ES-I3 (cell line): ENCODE measurements at regions not wholly inside any gene's neighbourhood (a gene's known extent, or its start where the extent isn't known, plus 50 kb on each side); places are given as distances from the start of the nearest gene placed in this dataset.
A peak's percentile ranks its signal among the peaks of the same experiment; 100 is the strongest.

ENCODE experiments used
- H3K36me3 ChIP-seq: 2 replicates; pipeline ENCODE4 v1.6.1; 2013; ENCODE audit warnings: mild to moderate bottlenecking, low read length, control low read depth, moderate library complexity; ENCODE audit not compliant: insufficient read depth
- H3K4me1 ChIP-seq: 2 replicates; pipeline ENCODE4 v1.6.1; 2013; ENCODE audit warnings: mild to moderate bottlenecking, control low read depth, low read length; ENCODE audit not compliant: insufficient read depth
- H3K9ac ChIP-seq: 2 replicates; pipeline ENCODE4 v1.6.1; 2013; ENCODE audit warnings: low read depth, mild to moderate bottlenecking, low read length, moderate library complexity
- H3K9me3 ChIP-seq: 2 replicates; pipeline ENCODE4 v1.6.1; 2013; ENCODE audit warnings: mild to moderate bottlenecking, low read length, moderate library complexity; ENCODE audit not compliant: control insufficient read depth, insufficient read depth

DNA sequence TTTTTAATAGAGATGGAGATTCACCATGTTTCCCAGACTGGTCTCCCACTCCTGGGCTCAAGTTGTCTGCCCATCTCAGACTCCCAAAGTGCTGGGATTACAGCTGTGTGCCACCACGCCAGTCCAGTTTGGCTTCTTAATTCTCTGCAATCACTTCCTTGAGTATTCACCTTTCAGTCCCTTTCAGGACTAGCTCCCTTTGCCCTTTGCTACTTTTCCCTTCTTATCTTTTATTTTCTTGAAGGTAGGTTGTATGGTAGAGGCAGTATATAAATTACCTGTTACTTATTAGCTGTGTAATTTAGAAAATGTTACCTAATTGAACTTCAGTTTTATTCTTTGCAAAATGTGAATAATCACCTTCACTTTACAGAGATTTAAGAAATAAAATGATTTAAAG lies 285.8 kb downstream of the FGF9 start:
- Histone ChIP-seq H3K4me1 (no peaks in the 10 kb centered on the region), H3K9me3 (no peaks in the 10 kb centered on the region), H3K9ac (no peak overlapping the region), H3K36me3 (no peaks in the 10 kb centered on the region)

DNA sequence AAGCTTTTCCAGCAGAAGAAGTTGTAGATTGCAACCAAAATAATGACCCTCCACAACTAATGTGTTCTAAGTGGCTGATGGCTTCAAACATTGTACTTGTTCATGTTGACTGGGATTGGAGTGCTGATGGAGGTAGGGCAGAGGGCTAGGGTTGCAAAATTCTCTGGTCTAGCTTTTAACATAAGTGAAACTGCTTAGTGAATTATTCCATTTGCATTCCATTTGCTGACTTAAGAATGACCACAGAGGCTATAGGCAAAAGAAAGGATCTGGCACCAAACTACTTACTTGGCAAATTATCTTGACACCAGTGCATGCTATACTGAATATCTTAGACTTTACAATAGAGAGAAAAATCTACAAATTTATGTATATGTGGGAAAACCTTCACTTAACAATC lies 287.0 kb downstream of the FGF9 start:
- no peaks in the 10 kb centered on the region for H3K36me3 ChIP-seq
- H3K4me1 ChIP-seq: no peaks in the 10 kb centered on the region
- H3K9ac ChIP-seq: no peak overlapping the region
- no peaks in the 10 kb centered on the region for H3K9me3 ChIP-seq

GRCh38 chr13:21960108-21960507 lies 289.2 kb downstream of the FGF9 start:
- Histone ChIP-seq H3K9me3 (no peaks in the 10 kb centered on the region), H3K36me3 (no peaks in the 10 kb centered on the region), H3K9ac (no peak overlapping the region), H3K4me1 (no peaks in the 10 kb centered on the region)

DNA sequence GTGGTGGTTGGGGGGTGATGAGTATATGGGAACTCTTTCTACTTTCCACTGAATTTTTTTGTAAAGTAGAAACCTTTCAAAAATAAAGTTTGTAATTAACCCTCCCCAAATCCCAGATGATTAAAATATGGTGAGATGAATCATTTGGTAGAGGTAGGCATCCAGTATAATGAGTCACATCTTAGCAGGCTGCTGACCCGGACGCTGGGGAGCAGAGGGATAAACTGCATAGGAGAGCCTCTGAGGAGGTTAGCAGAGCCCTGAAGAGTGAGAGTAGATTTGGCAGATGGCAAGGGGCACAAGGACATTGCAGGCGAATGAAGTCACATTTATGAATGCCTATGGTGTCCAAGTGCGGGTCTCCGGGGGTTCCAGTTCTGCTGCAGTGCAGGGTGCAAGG lies 293.8 kb downstream of the FGF9 start:
- Histone ChIP-seq H3K9me3 (no peaks in the 10 kb centered on the region), H3K9ac (no peak overlapping the region), H3K36me3 (no peaks in the 10 kb centered on the region), H3K4me1 (no peaks in the 10 kb centered on the region; the same call in 1 of the 2 replicates)

GRCh38 chr13:21965095-21965494 lies 294.2 kb downstream of the FGF9 start:
- Histone ChIP-seq H3K9ac (no peak overlapping the region), H3K36me3 (no peaks in the 10 kb centered on the region), H3K4me1 (no peaks in the 10 kb centered on the region; the same call in 1 of the 2 replicates), H3K9me3 (no peaks in the 10 kb centered on the region)

DNA sequence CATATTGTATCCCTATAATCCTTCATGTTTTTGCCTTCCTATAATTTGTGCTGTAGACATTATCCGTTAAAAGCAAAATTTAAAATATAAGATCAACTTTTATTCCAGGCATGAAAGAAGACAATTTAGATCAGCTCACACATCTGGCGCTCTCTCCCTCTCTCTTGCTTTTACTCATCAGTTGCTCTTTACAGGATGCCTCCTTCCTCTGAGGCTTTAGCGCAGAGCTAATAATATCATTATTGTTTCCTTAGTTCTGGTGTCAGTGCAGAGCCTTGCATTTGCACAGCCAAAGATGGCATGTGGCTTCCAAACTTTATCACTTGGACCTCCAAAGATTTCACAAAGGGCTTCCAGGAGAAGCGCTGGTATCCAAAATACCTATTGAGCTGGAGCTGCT lies 295.1 kb downstream of the FGF9 start:
- H3K9ac ChIP-seq: no peak overlapping the region
- no peaks in the 10 kb centered on the region; the same call in 1 of the 2 replicates for H3K4me1 ChIP-seq
- H3K9me3 ChIP-seq: no peaks in the 10 kb centered on the region
- H3K36me3 ChIP-seq: no peaks in the 10 kb centered on the region

DNA sequence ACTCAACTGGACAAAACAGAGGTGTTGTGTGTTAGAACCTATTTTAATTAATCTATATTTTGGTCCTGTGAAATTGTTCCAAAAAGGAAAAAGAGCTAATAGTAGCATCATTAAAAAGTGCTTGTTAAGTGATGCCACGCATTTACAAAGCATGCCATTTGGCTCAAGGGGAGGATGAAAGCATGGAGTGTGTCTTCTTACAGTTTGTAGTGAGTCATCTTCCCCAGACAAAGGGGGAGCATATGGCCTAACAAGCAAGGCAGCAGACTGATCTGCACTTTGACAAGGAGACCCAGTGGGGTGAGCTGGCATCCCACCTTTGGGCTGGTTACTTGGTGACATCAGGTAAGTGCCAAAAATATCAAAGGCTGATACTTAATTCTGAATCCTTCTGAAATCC lies 297.0 kb downstream of the FGF9 start:
- no peaks in the 10 kb centered on the region for H3K36me3 ChIP-seq
- H3K9me3 ChIP-seq: no peaks in the 10 kb centered on the region
- H3K4me1 ChIP-seq: no peaks in the 10 kb centered on the region; the same call in 1 of the 2 replicates
- H3K9ac ChIP-seq: no peak overlapping the region

DNA sequence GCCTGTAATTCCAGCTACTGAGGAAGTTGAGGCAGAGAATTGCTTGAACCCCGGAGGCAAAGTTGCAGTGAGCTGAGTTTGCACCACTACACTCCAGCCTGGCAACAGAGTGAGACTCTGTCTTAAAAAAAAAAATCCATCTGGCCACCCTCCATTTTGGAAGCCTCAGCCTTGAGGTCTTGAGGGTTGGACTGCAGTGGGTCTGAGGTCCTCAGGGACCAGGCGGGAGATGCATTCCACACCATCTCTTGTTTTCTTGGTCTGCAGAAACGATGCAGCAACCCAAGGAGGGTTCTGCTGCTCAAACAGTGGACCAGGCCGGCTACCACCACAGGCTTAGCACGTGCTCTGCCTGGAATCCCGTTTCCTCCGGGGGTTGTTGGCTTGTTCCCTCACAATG lies 299.3 kb downstream of the FGF9 start:
- no peaks in the 10 kb centered on the region for H3K36me3 ChIP-seq
- no peaks in the 10 kb centered on the region; the same call in 1 of the 2 replicates for H3K4me1 ChIP-seq
- no peaks in the 10 kb centered on the region for H3K9me3 ChIP-seq
- no peak overlapping the region for H3K9ac ChIP-seq

DNA sequence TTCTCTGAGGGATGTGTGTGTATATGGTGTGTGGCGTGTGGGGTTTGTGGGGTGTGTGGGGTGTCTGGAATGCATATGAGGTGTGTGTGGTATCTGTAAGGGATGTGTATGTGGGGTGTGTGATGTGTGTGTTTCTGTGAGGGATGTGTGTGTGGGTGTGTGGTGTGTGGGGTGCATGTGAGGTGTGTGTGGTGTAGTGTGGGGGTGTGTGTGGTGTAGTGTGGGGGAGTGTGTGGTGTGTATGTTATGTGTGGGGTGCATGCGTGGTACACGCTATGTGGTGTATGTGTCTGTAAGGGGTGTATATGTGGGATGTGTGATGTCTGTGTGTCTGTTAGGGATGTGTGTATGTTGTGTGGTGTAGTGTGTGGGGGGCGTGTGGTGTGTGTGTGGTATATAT lies 300.0 kb downstream of the FGF9 start:
- Histone ChIP-seq H3K9ac (no peak overlapping the region), H3K36me3 (no peaks in the 10 kb centered on the region), H3K4me1 (no peaks in the 10 kb centered on the region; the same call in 1 of the 2 replicates), H3K9me3 (no peaks in the 10 kb centered on the region)

DNA sequence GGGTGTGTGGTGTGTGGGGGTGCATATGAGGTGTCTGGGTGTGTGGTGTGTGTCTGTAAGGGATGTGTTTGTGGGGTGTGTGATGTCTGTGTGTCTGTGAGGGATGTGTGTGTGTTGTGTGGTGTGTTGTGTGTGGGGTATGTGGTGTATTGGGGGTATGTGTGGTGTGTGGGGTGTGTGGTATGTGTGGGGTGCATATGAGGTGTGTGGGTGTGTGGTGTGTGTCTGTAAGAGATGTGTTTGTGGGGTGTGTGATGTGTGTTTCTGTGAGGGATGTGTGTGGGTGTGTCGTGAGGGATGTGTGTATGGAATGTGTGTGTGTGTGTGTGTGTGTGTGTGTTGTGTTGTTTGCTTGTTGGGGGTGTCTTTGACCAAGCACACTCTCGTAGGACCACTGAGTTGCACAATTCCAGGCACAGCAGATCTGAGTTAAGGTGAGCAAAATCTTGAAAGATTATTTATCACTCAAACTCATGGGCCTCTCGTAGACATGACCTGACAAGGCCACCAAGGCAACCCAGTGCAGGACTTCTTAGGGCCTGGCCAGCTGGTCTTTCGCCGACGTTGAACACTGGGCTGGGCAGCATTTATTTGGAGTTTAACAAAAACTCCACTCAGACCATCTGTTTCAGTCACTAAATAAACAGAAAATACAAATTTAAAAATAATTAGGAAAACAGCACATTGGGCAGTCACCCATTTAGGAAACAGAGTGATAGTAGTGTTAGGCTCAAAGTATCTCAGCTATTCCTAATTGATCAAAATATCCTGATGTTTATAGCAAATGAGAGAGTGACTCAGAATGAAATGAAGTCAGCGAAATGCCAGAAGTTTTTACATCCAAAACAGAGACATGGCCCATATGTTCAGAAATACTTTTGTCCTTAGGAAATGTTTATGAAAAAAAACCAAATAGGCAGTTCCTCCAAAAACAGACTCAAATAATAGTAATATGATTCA lies 301.1 kb downstream of the FGF9 start:
- Histone ChIP-seq H3K36me3 (no peaks in the 10 kb centered on the region), H3K4me1 (no peaks in the 10 kb centered on the region; the same call in 1 of the 2 replicates), H3K9me3 (no peaks in the 10 kb centered on the region), H3K9ac (no peak overlapping the region)

GRCh38 chr13:21973437-21974125 lies 302.7 kb downstream of the FGF9 start:
- no peaks in the 10 kb centered on the region for H3K36me3 ChIP-seq
- peak overlapping the region; percentile 35; the same call in 1 of the 2 replicates for H3K9ac ChIP-seq
- no peaks in the 10 kb centered on the region for H3K9me3 ChIP-seq
- no peaks in the 10 kb centered on the region for H3K4me1 ChIP-seq

GRCh38 chr13:21974741-21975140 lies 303.9 kb downstream of the FGF9 start:
- no peaks in the 10 kb centered on the region for H3K36me3 ChIP-seq
- no peaks in the 10 kb centered on the region for H3K4me1 ChIP-seq
- H3K9me3 ChIP-seq: no peaks in the 10 kb centered on the region
- H3K9ac ChIP-seq: no peak overlapping the region

- Histone ChIP-seq H3K4me1 (peaks cover 3% of the 10 kb centered on the region; the same call in 1 of the 2 replicates), H3K9ac (no peak overlapping the region), H3K9me3 (no peaks in the 10 kb centered on the region), H3K36me3 (no peaks in the 10 kb centered on the region)
Observed at GRCh38 chr13:21976159-21976558, 305.3 kb downstream of the FGF9 start.

DNA sequence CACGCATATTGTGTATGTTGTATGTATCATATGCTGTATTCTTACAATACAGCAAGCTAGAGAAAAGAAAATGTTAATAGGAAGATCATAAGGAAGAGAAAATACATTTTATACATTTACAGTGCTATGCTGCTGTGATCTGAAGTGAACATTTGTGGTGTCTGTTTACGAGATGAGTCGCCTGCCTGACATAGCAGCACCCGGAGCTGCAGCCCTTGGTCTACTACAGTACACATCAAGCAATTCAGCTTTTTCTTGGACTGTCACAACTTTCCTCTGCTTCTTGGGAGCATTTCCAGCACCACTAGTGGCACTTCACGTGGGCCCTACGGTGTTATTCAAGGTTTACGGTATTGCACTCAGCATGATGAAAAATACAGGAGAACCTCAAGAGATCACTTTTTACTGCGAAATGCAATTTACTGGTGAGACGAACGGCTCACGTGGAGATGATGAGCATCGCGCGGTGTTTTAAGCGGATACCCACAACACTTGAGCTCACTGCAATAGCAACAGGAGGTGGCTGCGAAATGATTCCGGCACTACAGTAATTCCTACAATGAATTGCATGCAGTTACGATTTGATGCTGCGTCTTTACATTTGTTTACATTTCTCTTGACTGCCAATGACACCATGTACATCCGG lies 308.4 kb downstream of the FGF9 start:
- Histone ChIP-seq H3K9ac (no peak overlapping the region), H3K9me3 (no peaks in the 10 kb centered on the region), H3K4me1 (peaks cover 3% of the 10 kb centered on the region; the same call in 1 of the 2 replicates)

More for the DNA sequence above, 308.4 kb downstream of the FGF9 start:
- no peaks in the 10 kb centered on the region for H3K36me3 ChIP-seq
